ENCODE measurements at regions not wholly inside any gene's neighbourhood (a gene's known extent, or its start where the extent isn't known, plus 50 kb on each side); places are given as distances from the start of the nearest gene placed in this dataset.

GRCh38 chrX:131862321-131862720, 160.8 kb upstream of the STK26 start:
- TF ChIP-seq CTCF (IDR thresholded peaks at IDR 0.05; ENCODE audit: extremely low read depth in 1 of 2, insufficient read depth in 1 of 2, low read depth in 1 of 2, low read length in 2 of 2) (no peak), POLR2AphosphoS5 (IDR thresholded peaks at IDR 0.05; ENCODE audit: insufficient read depth, low read depth, low read length) (no peak), POLR2A (IDR thresholded peaks at IDR 0.05; ENCODE audit: low read depth, low read length) (no peak), EZH2 (IDR thresholded peaks at IDR 0.05; ENCODE audit: borderline replicate concordance, low read depth, low read length, severe bottlenecking) (no peak), MAX (IDR thresholded peaks at IDR 0.05; ENCODE audit: insufficient read depth, insufficient read length) (no peak), FOS (IDR thresholded peaks at IDR 0.05; ENCODE audit: borderline replicate concordance, insufficient read depth, low read length) (no peak), MYC (IDR thresholded peaks at IDR 0.05; ENCODE audit: low read depth, low read length) (no peak), JUN (IDR thresholded peaks at IDR 0.05; ENCODE audit: borderline replicate concordance, insufficient read depth, insufficient read length, low read depth) (no peak)

Data from endothelial cell of umbilical vein (primary cell).